Fibroblast of the aortic adventitia (primary cell): ENCODE measurements at regions not wholly inside any gene's neighbourhood (a gene's known extent, or its start where the extent isn't known, plus 50 kb on each side); places are given as distances from the start of the nearest gene placed in this dataset.

ENCODE experiments used
- DNase-seq: peaks from one replicate; pipeline ENCODE4 v3.0.0-alpha.2; 2010; ENCODE audit warnings: low read depth
- H3K4me3 ChIP-seq: 2 replicates; pipeline ENCODE4 v1.5.1; 2011; ENCODE audit warnings: low read depth, mild to moderate bottlenecking, control low read depth, low read length, moderate library complexity
- CTCF ChIP-seq: IDR thresholded peaks from 2 replicates; pipeline ENCODE4 v1.5.1; 2011; ENCODE audit warnings: mild to moderate bottlenecking, low read length, control low read depth, inconsistent platforms; ENCODE audit not compliant: insufficient read depth

- TF ChIP-seq CTCF = no peak
- H3K4me3 ChIP-seq = no peak overlapping the region
- DNase-seq = no peak
Observed at GRCh38 chr1:244289991-244290785, 161.5 kb downstream of the ADSS2 start.

GRCh38 chr1:244291236-244292201 is 160.2 kb downstream of the ADSS2 start:
- TF ChIP-seq CTCF = no peak
- no peak overlapping the region for H3K4me3 ChIP-seq
- DNase-seq = no peak

GRCh38 chr1:244294599-244295224 is 157.0 kb downstream of the ADSS2 start:
- DNase-seq = no peak
- no peak overlapping the region for H3K4me3 ChIP-seq
- no peak for TF ChIP-seq CTCF

- TF ChIP-seq CTCF = no peak
- DNase-seq = no peak
- H3K4me3 ChIP-seq = no peak overlapping the region
Observed at GRCh38 chr1:244296003-244296402, 155.7 kb downstream of the ADSS2 start.

GRCh38 chr1:244296447-244296846 is 155.3 kb downstream of the ADSS2 start:
- no peak overlapping the region for H3K4me3 ChIP-seq
- DNase-seq = no peak
- TF ChIP-seq CTCF = no peak

- no peak for TF ChIP-seq CTCF
- no peak for DNase-seq
- H3K4me3 ChIP-seq = no peak overlapping the region
Observed at GRCh38 chr1:244297087-244297486, 154.6 kb downstream of the ADSS2 start.
